ENCODE measurements at regions not wholly inside any gene's neighbourhood (a gene's known extent, or its start where the extent isn't known, plus 50 kb on each side); places are given as distances from the start of the nearest gene placed in this dataset.

DNA sequence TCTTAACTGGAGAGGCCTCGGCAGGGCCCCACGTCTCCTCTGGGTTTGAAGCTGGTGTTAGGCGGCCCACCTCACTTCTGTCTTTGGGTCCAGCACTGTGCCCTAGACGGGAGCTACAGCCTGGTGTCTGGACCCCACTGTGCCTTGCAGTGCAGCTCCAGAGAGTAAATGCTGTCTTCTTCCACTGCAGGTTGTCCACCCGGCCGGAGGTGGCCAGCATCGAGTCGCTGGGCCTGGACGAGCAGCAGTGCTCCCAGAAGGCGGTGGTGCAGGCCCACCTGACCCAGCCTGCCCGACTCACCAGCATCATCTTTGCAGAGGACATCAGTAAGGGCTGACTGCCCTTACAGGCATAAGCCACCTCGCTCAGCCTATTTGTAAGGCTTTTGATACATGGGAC is 53.1 kb upstream of the TAMM41 start:
- TF ChIP-seq GATA2 (IDR thresholded peaks at IDR 0.05; ENCODE audit: low read depth, low read length) (no peak), GATA3 (IDR thresholded peaks at IDR 0.05; ENCODE audit: low read depth, low read length) (no peak)
